ENCODE measurements at regions not wholly inside any gene's neighbourhood (a gene's known extent, or its start where the extent isn't known, plus 50 kb on each side); places are given as distances from the start of the nearest gene placed in this dataset.
"Not testable (repeated sequence)": the region's sequence is repeated elsewhere in the genome, so short reads cannot be mapped to it uniquely, and the experiment has no call there.

DNA sequence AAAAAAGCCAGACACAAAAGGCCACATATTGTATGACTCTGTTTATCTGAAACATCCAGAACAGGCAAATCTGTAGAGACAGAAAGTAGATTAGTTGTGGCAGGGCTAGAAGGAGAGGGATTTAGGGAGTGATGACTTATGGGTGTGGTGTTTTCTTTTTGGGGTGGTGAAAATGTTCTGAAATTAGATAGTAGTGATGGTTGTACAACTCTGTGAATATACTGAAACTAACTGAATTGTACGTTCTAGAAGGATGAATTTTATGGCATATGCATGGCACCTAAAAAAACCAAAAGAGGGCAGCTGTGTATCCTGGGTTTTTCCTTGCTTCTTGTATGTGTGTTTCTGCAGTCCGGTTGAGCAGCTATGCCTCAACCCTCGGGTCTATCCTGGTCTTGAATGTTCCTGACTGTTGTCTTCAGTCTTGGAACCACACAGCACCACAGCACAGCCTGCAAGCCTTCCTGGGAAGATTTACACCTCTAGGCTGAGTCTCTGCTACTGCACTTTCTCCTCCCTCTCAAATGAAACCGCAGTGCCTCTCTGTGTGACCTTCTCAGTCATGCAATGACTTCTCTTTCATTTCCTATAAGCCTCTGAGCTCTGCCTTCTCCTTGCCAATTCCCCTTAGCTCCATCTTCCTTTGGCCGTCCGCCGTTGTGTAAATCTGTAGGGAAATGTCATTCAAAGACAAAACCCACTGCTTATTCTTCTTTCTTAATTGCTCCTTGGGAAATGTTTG lies 269.1 kb upstream of the PLGLB1 start:
- H3K27me3 ChIP-seq (replicated peaks; ENCODE audit: control insufficient read depth, insufficient read depth, low read length); DNase-seq (ENCODE audit: extremely low read depth, insufficient read length); H3K4me3 ChIP-seq (replicated peaks; ENCODE audit: low read depth, low read length); H3K36me3 ChIP-seq (ENCODE audit: control insufficient read depth, insufficient read depth, low read length): not testable (repeated sequence)

DNA sequence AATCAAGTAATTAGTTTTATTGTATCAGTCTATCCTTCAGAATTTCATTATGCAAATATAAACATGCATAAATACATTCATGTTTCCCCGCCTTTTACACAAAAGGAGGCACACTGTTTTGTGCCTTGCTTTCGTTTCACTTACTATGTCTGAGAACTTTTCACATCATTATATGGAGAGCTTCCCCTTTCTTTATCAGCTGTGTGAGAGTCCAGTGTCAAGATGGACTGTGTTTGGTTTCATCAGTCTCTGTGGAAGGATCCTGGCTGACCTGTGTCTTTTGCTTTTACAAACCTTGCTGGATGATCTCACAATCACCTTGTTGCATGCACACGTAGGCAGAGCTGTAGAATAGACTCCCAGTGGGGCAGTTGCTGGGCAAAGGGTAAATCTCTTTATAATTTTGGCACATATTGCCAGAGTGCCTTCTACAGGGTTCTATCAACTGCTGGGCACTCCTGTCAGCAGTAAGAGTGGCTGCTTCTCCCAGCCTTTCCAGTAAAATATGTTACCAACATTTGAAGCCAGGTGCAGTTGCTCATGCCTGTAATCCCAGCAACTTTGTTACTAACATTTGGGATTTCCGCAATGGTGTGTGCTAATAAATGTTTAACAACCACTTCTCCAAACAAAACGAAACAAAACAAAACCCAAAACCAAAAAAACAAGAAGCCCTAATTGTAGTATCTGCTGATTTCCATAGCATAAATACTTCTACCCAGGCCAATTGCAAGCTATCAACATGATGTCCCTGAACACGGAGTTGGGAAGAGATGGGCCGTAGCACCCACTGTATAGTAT lies 270.0 kb upstream of the PLGLB1 start:
- not testable (repeated sequence) for H3K4me3 ChIP-seq (replicated peaks; ENCODE audit: low read depth, low read length); DNase-seq (ENCODE audit: extremely low read depth, insufficient read length); H3K27me3 ChIP-seq (replicated peaks; ENCODE audit: control insufficient read depth, insufficient read depth, low read length); H3K36me3 ChIP-seq (ENCODE audit: control insufficient read depth, insufficient read depth, low read length)

DNA sequence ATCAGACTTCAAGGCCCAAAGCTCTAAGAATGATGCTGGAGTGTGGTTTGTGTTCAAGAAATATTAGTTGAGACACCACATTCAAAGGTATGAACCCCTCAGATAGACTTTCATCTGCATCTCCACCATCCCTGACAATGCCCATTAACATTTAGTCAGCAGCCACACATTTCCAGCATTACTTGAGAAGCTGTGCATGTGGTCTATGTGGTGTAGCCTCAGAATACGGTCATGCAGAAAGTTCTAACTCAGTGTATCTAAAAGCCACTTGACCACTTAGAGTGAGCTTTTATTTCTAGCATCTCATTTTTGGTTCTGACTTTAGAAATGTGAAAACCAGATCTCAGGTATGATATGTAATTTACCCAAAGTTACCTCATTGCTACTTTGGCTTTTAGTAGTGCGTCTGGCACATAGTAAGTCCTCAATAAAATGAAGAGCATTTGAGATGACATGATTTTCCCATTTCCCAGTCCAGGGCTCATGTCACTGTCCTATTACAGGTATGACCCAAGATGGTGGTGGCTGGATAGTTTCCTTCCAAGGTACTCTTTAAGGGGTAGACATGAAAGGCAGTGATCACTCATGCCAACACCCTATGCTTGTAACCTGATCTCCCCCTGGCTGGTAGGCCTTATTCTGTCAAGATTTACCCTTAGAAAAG lies 272.4 kb upstream of the PLGLB1 start:
- H3K27me3 ChIP-seq (replicated peaks; ENCODE audit: control insufficient read depth, insufficient read depth, low read length); H3K36me3 ChIP-seq (ENCODE audit: control insufficient read depth, insufficient read depth, low read length); DNase-seq (ENCODE audit: extremely low read depth, insufficient read length); H3K4me3 ChIP-seq (replicated peaks; ENCODE audit: low read depth, low read length): not testable (repeated sequence)

DNA sequence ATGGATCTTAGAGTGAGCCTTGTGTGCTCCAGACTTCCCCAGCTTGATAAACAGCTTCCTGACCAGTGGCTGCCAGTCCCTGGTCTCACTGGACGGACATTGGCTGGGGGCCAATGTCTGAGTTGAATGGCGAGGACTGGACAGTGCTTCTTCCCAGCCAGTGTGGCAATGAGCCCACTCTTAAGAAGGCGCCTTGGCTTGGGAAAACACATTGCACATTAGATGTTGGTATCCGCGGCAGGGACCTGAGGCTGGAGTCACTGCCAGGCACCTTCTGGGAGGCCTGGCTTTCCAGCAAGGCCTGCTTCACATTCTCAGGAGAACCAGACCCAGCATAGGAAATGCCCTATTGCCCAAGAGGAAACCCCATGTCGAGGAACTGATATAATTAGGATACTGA lies 273.5 kb upstream of the PLGLB1 start:
- not testable (repeated sequence) for H3K27me3 ChIP-seq (replicated peaks; ENCODE audit: control insufficient read depth, insufficient read depth, low read length); H3K4me3 ChIP-seq (replicated peaks; ENCODE audit: low read depth, low read length); DNase-seq (ENCODE audit: extremely low read depth, insufficient read length); H3K36me3 ChIP-seq (ENCODE audit: control insufficient read depth, insufficient read depth, low read length)

DNA sequence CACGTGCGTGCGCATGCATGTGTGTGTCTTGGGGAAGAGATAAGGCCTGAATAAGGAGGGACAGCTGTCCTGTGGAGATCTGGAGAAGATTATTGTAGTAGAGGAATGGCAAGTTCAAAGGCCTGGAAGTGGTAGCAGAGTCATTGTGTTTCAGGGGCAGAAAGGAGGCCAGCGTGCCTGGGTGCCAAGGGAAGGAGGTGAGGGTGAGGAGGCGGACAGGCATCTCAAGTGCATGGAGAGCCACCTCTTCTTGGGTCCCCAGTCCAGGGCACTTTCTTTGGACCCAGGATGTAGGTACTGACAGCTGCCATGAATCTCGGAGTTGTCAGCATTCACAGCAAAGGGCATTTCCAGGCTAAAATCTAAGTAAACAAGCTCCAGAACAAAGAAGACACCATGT lies 279.7 kb upstream of the PLGLB1 start:
- not testable (repeated sequence) for H3K4me3 ChIP-seq (replicated peaks; ENCODE audit: low read depth, low read length); H3K27me3 ChIP-seq (replicated peaks; ENCODE audit: control insufficient read depth, insufficient read depth, low read length); H3K36me3 ChIP-seq (ENCODE audit: control insufficient read depth, insufficient read depth, low read length); DNase-seq (ENCODE audit: extremely low read depth, insufficient read length)

DNA sequence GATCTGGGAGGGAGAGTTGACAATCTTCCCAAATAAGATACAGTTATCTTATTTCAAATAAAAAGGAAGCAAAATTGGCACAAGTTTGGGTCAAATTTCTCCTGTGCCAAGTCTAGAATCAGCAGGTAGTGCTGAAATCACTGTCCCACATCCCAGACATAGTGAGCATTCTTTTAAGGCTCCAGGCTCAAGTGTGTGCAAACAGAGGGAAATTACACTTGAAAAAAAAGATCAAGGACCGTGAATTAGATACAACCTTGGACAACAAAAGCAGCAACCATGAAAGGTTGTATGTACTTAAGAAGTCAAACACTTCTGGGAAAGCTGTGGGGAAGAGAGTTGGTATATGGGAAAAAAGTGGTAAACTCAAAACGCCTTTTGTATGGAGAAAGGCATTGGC lies 280.2 kb upstream of the PLGLB1 start:
- DNase-seq (ENCODE audit: extremely low read depth, insufficient read length), result not testable (repeated sequence)

DNA sequence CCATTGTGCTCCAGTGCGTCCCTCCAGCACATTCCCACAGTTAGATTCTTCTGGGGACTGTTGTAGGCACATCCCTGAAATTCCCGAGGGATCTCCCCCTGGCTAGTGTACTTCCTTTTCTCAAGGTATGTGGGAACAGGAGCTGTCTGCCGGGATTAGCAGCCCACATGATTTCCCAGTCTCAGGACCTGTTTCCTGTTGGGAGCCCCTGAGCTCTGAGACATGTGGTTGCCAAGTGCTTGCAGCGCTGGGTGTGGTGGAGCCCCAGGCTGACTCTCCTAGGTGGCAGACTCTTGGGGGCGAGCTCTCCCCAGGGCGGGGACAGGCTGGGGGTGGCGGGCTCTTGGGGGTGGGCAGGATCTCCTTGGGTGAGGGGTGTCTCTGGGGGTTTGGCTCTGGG lies 287.0 kb upstream of the PLGLB1 start:
- DNase-seq (ENCODE audit: extremely low read depth, insufficient read length); H3K27me3 ChIP-seq (replicated peaks; ENCODE audit: control insufficient read depth, insufficient read depth, low read length); H3K4me3 ChIP-seq (replicated peaks; ENCODE audit: low read depth, low read length); H3K36me3 ChIP-seq (ENCODE audit: control insufficient read depth, insufficient read depth, low read length): not testable (repeated sequence)

More for the DNA sequence above, 280.2 kb upstream of the PLGLB1 start:
- H3K4me3 ChIP-seq (replicated peaks; ENCODE audit: low read depth, low read length); H3K36me3 ChIP-seq (ENCODE audit: control insufficient read depth, insufficient read depth, low read length); H3K27me3 ChIP-seq (replicated peaks; ENCODE audit: control insufficient read depth, insufficient read depth, low read length): not testable (repeated sequence)

DNA sequence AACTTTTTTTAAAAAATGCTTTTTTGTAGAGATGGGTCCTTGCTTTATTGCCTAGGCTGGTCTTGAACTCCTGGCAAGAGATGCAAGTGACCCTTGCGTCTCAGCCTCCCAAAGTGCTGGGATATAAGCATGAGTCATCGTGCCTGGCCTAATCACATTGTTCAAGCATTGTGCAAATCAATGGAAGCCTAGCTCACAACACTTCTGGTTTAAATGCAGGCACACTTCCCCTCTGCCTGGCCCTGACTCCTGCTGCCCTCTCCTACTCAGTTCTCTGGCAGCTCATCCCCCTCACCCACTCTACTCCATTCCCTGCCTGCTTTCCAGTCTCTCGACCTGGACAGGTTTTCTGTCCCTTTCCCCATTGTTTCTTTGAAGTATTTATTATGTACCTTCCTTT lies 288.1 kb upstream of the PLGLB1 start:
- not testable (repeated sequence) for H3K27me3 ChIP-seq (replicated peaks; ENCODE audit: control insufficient read depth, insufficient read depth, low read length); H3K36me3 ChIP-seq (ENCODE audit: control insufficient read depth, insufficient read depth, low read length); H3K4me3 ChIP-seq (replicated peaks; ENCODE audit: low read depth, low read length); DNase-seq (ENCODE audit: extremely low read depth, insufficient read length)

DNA sequence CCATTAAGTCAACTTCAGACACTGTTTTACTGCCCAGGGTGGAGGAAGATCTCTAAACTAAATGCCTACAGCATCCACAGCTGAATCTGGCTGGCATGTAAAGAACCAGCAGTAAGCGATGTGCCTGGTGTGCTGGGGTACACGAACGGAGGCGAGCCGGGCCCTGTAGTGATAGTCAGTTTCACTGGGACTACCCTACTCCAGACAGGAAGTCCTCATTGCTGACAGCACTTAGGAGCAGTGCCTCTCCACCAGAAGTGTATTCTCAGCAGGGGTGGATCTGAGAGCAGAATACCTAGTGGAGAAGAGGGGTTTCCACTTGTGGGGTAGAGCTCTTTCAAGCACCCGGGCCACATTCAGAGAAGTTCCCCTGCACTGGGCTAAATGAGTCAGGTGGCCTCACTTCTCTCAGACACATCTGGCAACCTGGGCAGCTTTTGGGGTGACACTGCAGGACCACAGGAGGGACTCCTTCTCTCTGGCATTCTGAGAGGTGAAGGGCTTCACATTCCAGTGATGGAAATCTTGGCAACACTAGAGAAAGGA lies 290.3 kb upstream of the PLGLB1 start:
- not testable (repeated sequence) for DNase-seq (ENCODE audit: extremely low read depth, insufficient read length); H3K4me3 ChIP-seq (replicated peaks; ENCODE audit: low read depth, low read length); H3K27me3 ChIP-seq (replicated peaks; ENCODE audit: control insufficient read depth, insufficient read depth, low read length); H3K36me3 ChIP-seq (ENCODE audit: control insufficient read depth, insufficient read depth, low read length)

DNA sequence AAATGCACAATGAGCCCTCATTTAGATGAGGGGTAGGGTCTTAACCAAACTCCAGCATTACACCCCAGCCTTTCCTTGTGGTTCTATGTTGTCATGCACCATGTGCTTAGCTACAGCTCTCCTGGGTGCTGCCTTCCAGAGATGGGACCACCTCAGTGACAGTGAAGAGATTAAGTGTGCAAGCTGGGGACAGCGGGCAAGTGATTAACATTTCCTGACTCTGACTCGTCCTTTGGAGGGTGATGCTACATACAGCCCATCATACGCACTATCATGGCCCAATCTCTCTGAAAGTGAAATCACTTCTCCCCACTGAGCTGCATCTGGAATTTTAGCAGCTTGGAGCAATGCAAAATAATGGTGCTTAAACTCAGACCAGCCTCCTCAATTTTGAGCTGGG lies 293.0 kb upstream of the PLGLB1 start:
- H3K4me3 ChIP-seq (replicated peaks; ENCODE audit: low read depth, low read length); H3K27me3 ChIP-seq (replicated peaks; ENCODE audit: control insufficient read depth, insufficient read depth, low read length); H3K36me3 ChIP-seq (ENCODE audit: control insufficient read depth, insufficient read depth, low read length); DNase-seq (ENCODE audit: extremely low read depth, insufficient read length): not testable (repeated sequence)

DNA sequence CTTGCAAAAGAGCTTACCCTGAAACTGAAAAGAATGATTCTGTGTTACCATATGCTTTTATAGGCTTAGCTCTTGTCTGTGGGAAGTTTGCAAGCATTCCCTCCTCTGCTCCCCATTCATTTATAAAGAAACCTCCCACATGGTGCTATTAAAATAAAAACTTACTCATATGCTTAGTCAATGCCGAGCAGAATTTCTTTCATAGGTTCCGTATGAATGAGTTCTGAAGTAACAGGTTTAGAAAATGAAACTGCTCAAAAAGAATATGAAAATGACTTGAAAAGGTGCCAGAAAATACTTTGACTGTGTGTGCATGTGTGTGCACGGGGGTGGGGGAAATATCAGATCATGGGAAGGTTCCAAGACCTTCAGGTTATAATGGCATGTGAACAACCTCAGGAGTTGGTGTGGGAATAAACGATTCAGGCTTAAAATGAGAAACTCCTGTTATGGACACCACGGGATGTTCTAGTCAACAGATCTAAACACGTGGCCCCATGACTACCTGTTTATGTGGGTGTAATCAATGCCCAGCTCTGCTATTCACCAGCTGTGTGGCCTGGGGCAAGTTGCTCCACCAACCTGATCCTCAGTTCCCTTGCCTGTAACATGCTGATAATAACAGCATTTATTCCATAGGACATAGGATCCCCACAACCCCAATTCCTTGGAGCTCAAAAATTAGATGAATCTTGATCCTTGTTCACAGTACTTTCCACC lies 293.7 kb upstream of the PLGLB1 start:
- H3K4me3 ChIP-seq (replicated peaks; ENCODE audit: low read depth, low read length); H3K27me3 ChIP-seq (replicated peaks; ENCODE audit: control insufficient read depth, insufficient read depth, low read length); H3K36me3 ChIP-seq (ENCODE audit: control insufficient read depth, insufficient read depth, low read length); DNase-seq (ENCODE audit: extremely low read depth, insufficient read length): not testable (repeated sequence)

DNA sequence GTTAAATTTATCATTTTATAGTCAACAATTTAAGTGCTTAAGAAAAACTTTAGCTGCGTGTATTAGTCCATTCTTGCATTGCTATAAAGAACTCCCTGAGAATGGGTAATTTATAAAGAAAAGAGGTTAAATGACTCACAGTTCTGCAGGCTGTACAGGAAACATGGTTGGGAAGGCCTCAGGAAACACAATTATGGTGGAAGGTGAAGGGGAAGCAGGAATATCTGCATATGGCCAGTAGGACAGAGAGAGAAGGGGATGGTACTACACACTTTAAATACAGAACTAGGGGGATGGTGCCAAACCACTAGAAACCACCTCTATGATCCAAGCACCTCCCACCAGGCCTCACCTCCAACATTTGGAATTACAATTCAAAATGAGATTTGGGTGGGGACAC lies 295.5 kb upstream of the PLGLB1 start:
- DNase-seq (ENCODE audit: extremely low read depth, insufficient read length); H3K27me3 ChIP-seq (replicated peaks; ENCODE audit: control insufficient read depth, insufficient read depth, low read length); H3K36me3 ChIP-seq (ENCODE audit: control insufficient read depth, insufficient read depth, low read length); H3K4me3 ChIP-seq (replicated peaks; ENCODE audit: low read depth, low read length): not testable (repeated sequence)

DNA sequence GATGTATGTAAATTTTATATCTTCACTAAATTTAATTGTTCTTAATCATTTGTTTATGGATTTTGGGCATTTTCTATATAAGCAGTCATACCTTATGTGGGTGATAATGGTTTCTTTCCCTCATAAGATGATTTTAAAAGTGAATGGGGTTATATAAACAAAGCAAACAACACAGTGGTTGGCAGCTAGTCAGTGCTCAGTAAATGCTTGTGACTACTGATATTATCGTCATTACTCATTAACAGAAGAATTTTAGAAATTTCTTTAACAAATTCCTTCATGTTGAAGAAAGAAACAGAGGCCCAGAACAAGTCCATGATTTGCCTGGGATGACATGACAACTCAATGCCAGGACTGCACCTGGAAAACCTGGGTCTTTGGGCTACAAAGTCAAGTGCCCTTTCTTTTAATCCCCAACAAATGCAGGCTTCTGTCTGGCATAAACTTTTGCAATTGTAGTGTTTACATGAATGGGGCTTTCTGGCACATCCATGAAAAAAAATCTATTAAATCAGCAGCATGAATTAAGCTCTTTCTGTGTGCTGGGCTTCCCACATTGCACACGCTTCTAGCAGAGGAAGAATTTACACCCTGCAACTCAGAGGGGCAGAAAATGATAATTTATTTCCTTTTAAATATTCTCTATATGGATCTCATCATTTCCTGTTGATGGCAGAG lies 297.3 kb upstream of the PLGLB1 start:
- not testable (repeated sequence) for H3K36me3 ChIP-seq (ENCODE audit: control insufficient read depth, insufficient read depth, low read length); DNase-seq (ENCODE audit: extremely low read depth, insufficient read length); H3K4me3 ChIP-seq (replicated peaks; ENCODE audit: low read depth, low read length); H3K27me3 ChIP-seq (replicated peaks; ENCODE audit: control insufficient read depth, insufficient read depth, low read length)

All from GM06990 (cell line).